Liver (tissue), 8 donors: ENCODE measurements at regions not wholly inside any gene's neighbourhood (a gene's known extent, or its start where the extent isn't known, plus 50 kb on each side); places are given as distances from the start of the nearest gene placed in this dataset.

Experiments
- DNase-seq: peaks from one replicate; pipeline ENCODE4 v3.0.0-alpha.2; 2017; ENCODE audit warnings: low spot score
- H3K27ac ChIP-seq, 2 donors: one replicate each; pipeline ENCODE4 v1.7.0; 2013; ENCODE audit warnings: inconsistent platforms in 2 of 2, low read length in 2 of 2, control low read depth in 1 of 2, low read depth in 1 of 2, mild to moderate bottlenecking in 1 of 2
- H3K27me3 ChIP-seq, 4 donors: one replicate each; pipeline versions ENCODE4 v1.6.1 to v1.7.0; 2013; ENCODE audit warnings: low read length in 3 of 4, inconsistent platforms in 1 of 4, mild to moderate bottlenecking in 1 of 4, moderate library complexity in 1 of 4; ENCODE audit not compliant: control insufficient read depth in 4 of 4, insufficient read depth in 4 of 4
- H3K36me3 ChIP-seq, 4 donors: one replicate each; pipeline versions ENCODE4 v1.6.1 to v1.7.0; 2013; ENCODE audit warnings: low read length in 3 of 4, mild to moderate bottlenecking in 3 of 4, low read depth in 1 of 4, moderate library complexity in 1 of 4; ENCODE audit not compliant: control insufficient read depth in 4 of 4, insufficient read depth in 3 of 4
- H3K4me1 ChIP-seq, 4 donors: one replicate each; pipeline versions ENCODE4 v1.6.1 to v1.7.0; 2013; ENCODE audit warnings: low read length in 3 of 4, mild to moderate bottlenecking in 3 of 4, moderate library complexity in 1 of 4; ENCODE audit not compliant: control insufficient read depth in 4 of 4, insufficient read depth in 4 of 4
- H3K4me3 ChIP-seq, 3 donors: one replicate each; pipeline versions ENCODE4 v1.6.1 to v1.7.0; 2013; ENCODE audit warnings: low read length in 3 of 3, control low read depth in 1 of 3, low read depth in 1 of 3, mild to moderate bottlenecking in 1 of 3
- H3K9ac ChIP-seq, 2 donors: one replicate each; pipeline ENCODE4 v1.7.0; 2013; ENCODE audit warnings: low read length in 2 of 2, mild to moderate bottlenecking in 2 of 2, moderate library complexity in 2 of 2, control low read depth in 1 of 2, low read depth in 1 of 2
- H3K9me3 ChIP-seq, 4 donors: one replicate each; pipeline versions ENCODE4 v1.6.1 to v1.7.0; 2013; ENCODE audit warnings: low read length in 3 of 4; ENCODE audit not compliant: control insufficient read depth in 4 of 4
- FOXA1 ChIP-seq: IDR thresholded peaks from 2 replicates; pipeline ENCODE4 v1.6.1; 2016; ENCODE audit warnings: antibody characterized with exemption
- HNF4A ChIP-seq, 2 donors: conservative IDR thresholded peaks; 2 replicates each; pipeline ENCODE4 v1.6.1; 2016; ENCODE audit warnings: antibody characterized with exemption in 2 of 2, mild to moderate bottlenecking in 2 of 2
- HNF4G ChIP-seq: IDR thresholded peaks from 2 replicates; pipeline ENCODE4 v1.6.1; 2016; ENCODE audit warnings: antibody characterized with exemption
- JUND ChIP-seq, 2 donors: IDR thresholded peaks; 2 replicates each; pipeline ENCODE4 v1.6.1; 2016; ENCODE audit warnings: antibody characterized with exemption in 2 of 2
- RAD21 ChIP-seq, 2 donors: IDR thresholded peaks; 2 replicates each; pipeline ENCODE4 v1.6.1; 2016; ENCODE audit warnings: antibody characterized with exemption in 2 of 2, mild to moderate bottlenecking in 2 of 2
- TAF1 ChIP-seq: conservative IDR thresholded peaks from 2 replicates; pipeline ENCODE4 v1.6.1; 2016; ENCODE audit warnings: antibody characterized with exemption, mild to moderate bottlenecking
- YY1 ChIP-seq: IDR thresholded peaks from 2 replicates; pipeline ENCODE4 v1.6.1; 2016; ENCODE audit warnings: antibody characterized with exemption, mild to moderate bottlenecking
- WGBS: extraction: QIAGEN DNeasy Blood & Tissue Kit; methylation state at CpG from one replicate; pipeline ENCODE4 v1.1.7; 2013; 5-methylcytosine and 5-hydroxymethylcytosine counted together
- TF ChIP-seq, protein P1 (sequence below): IDR thresholded peaks from 2 replicates; pipeline ENCODE4 v1.6.1; 2016; ENCODE audit warnings: antibody characterized with exemption, mild to moderate bottlenecking
- TF ChIP-seq, protein P2 (sequence below): IDR thresholded peaks from 2 replicates; pipeline ENCODE4 v1.6.1; 2016; ENCODE audit warnings: antibody characterized with exemption
- TF ChIP-seq, protein P3 (sequence below): fragments of 150-350 bp; IDR thresholded peaks from 2 replicates; pipeline ENCODE4 v1.5.1; 2017; ENCODE audit warnings: improper control_type of control experiment, low read depth, low read length; ENCODE audit not compliant: missing input control
- TF ChIP-seq, protein P4 (sequence below): IDR thresholded peaks from 2 replicates; pipeline ENCODE4 v1.6.1; 2016; ENCODE audit warnings: antibody characterized with exemption
- TF ChIP-seq, protein P5 (sequence below): IDR thresholded peaks from 2 replicates; pipeline ENCODE4 v1.6.1; 2016; ENCODE audit warnings: antibody characterized with exemption
- donor health status: healthy.
- donor health status: healthy.
- donor health status: healthy.
- donor health status: healthy.
- donor health status: healthy.

DNA sequence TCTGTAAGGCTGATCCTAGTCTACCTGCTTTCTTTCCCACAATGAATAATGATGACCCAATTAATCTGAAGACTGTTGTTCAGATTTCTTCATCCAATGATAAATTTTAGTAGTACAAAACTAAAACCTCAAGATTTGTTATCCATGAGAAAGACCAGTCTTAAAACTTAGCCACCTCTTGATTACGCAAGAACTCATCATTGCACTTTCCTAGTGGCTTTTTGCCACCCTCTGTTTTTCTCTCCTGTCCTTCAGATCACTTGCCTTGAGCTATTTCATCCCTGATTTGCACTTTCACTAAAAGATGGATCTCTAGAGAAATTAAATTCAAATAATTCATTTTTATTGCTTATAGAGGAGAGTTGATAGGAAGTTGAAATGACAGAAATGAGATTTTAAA, 142.7 kb upstream of the RBMS3 start:
- no peak overlapping the region for H3K27ac ChIP-seq
- TF ChIP-seq HNF4G (no peak), TAF1 (no peak), RAD21 (IDR thresholded peaks at IDR 0.05) (no peak), HNF4A (conservative IDR thresholded peaks at IDR 0.05) (no peak), YY1 (no peak)
- TF ChIP-seq, protein P1, sequence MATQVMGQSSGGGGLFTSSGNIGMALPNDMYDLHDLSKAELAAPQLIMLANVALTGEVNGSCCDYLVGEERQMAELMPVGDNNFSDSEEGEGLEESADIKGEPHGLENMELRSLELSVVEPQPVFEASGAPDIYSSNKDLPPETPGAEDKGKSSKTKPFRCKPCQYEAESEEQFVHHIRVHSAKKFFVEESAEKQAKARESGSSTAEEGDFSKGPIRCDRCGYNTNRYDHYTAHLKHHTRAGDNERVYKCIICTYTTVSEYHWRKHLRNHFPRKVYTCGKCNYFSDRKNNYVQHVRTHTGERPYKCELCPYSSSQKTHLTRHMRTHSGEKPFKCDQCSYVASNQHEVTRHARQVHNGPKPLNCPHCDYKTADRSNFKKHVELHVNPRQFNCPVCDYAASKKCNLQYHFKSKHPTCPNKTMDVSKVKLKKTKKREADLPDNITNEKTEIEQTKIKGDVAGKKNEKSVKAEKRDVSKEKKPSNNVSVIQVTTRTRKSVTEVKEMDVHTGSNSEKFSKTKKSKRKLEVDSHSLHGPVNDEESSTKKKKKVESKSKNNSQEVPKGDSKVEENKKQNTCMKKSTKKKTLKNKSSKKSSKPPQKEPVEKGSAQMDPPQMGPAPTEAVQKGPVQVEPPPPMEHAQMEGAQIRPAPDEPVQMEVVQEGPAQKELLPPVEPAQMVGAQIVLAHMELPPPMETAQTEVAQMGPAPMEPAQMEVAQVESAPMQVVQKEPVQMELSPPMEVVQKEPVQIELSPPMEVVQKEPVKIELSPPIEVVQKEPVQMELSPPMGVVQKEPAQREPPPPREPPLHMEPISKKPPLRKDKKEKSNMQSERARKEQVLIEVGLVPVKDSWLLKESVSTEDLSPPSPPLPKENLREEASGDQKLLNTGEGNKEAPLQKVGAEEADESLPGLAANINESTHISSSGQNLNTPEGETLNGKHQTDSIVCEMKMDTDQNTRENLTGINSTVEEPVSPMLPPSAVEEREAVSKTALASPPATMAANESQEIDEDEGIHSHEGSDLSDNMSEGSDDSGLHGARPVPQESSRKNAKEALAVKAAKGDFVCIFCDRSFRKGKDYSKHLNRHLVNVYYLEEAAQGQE: no peak
- WGBS: 96% methylated on average over 1 of the region's 1 CpG
- peaks cover 0 to 2% (median 0%) of the 10 kb centered on the region in 4 donors for H3K4me1 ChIP-seq
- no peak overlapping the region for H3K9ac ChIP-seq
- H3K27me3 ChIP-seq: no peaks in the 10 kb centered on the region
- no peak overlapping the region for H3K4me3 ChIP-seq
- no peaks in the 10 kb centered on the region for H3K36me3 ChIP-seq
- no peaks in the 10 kb centered on the region for H3K9me3 ChIP-seq
- DNase-seq: no peak

DNA sequence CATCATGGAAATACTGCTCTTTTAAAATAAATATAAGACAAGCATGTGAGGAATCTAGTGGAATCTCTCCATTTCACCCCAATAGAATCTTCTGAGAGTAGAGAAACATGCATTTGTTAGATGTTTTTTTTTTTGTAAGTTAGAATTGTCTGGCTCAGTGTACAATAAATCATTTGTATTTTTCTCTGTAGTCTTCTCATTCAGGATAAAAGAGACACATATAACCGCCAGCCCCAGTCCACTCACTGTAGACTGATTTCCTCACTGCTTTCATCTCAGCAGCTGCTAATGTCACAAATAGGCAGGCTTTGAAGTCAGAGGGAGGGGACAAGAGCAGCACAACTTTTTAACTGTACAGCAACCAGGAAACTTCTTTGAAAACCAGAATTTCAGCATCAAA, 140.2 kb upstream of the RBMS3 start:
- H3K9ac ChIP-seq: no peak overlapping the region
- WGBS: 64% methylated on average over 1 of the region's 1 CpG
- H3K9me3 ChIP-seq: no peaks in the 10 kb centered on the region
- H3K36me3 ChIP-seq: no peaks in the 10 kb centered on the region
- DNase-seq: no peak
- peaks cover 0 to 2% (median 0%) of the 10 kb centered on the region in 4 donors for H3K4me1 ChIP-seq
- H3K27ac ChIP-seq: no peak overlapping the region
- TF ChIP-seq JUND (IDR thresholded peaks at IDR 0.05) (no peak), YY1 (no peak), HNF4G (no peak), FOXA1 (no peak), HNF4A (conservative IDR thresholded peaks at IDR 0.05) (no peak), TAF1 (no peak)
- TF ChIP-seq, protein P2, sequence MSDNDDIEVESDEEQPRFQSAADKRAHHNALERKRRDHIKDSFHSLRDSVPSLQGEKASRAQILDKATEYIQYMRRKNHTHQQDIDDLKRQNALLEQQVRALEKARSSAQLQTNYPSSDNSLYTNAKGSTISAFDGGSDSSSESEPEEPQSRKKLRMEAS: no peak
- TF ChIP-seq, protein P3, sequence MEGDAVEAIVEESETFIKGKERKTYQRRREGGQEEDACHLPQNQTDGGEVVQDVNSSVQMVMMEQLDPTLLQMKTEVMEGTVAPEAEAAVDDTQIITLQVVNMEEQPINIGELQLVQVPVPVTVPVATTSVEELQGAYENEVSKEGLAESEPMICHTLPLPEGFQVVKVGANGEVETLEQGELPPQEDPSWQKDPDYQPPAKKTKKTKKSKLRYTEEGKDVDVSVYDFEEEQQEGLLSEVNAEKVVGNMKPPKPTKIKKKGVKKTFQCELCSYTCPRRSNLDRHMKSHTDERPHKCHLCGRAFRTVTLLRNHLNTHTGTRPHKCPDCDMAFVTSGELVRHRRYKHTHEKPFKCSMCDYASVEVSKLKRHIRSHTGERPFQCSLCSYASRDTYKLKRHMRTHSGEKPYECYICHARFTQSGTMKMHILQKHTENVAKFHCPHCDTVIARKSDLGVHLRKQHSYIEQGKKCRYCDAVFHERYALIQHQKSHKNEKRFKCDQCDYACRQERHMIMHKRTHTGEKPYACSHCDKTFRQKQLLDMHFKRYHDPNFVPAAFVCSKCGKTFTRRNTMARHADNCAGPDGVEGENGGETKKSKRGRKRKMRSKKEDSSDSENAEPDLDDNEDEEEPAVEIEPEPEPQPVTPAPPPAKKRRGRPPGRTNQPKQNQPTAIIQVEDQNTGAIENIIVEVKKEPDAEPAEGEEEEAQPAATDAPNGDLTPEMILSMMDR: no peak
- TF ChIP-seq, protein P4, sequence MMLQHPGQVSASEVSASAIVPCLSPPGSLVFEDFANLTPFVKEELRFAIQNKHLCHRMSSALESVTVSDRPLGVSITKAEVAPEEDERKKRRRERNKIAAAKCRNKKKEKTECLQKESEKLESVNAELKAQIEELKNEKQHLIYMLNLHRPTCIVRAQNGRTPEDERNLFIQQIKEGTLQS: no peak
- TF ChIP-seq, protein P5, sequence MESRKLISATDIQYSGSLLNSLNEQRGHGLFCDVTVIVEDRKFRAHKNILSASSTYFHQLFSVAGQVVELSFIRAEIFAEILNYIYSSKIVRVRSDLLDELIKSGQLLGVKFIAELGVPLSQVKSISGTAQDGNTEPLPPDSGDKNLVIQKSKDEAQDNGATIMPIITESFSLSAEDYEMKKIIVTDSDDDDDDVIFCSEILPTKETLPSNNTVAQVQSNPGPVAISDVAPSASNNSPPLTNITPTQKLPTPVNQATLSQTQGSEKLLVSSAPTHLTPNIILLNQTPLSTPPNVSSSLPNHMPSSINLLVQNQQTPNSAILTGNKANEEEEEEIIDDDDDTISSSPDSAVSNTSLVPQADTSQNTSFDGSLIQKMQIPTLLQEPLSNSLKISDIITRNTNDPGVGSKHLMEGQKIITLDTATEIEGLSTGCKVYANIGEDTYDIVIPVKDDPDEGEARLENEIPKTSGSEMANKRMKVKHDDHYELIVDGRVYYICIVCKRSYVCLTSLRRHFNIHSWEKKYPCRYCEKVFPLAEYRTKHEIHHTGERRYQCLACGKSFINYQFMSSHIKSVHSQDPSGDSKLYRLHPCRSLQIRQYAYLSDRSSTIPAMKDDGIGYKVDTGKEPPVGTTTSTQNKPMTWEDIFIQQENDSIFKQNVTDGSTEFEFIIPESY: no peak
- H3K4me3 ChIP-seq: no peak overlapping the region
- H3K27me3 ChIP-seq: no peaks in the 10 kb centered on the region
